ENCODE measurements at regions not wholly inside any gene's neighbourhood (a gene's known extent, or its start where the extent isn't known, plus 50 kb on each side); places are given as distances from the start of the nearest gene placed in this dataset.

- TF ChIP-seq FOXA1 (IDR thresholded peaks at IDR 0.05) = no peak
- no peak for TF ChIP-seq SUZ12 (IDR thresholded peaks at IDR 0.05)
Measured at GRCh38 chr4:105093975-105094374, 52.7 kb upstream of the TET2 start.

All from HEK293T (cell line).